HepG2 (cell line): ENCODE measurements at regions not wholly inside any gene's neighbourhood (a gene's known extent, or its start where the extent isn't known, plus 50 kb on each side); places are given as distances from the start of the nearest gene placed in this dataset.

Source experiments
- ATAC-seq: fragments of 200-7000 bp; cut with Tn5 transposase; 3 replicates; pipeline ENCODE4 v1.9.1; 2020; ENCODE audit warnings: mild to moderate bottlenecking, moderate library complexity
- BruUV-seq: library from RNA; stranded (reverse); fragments of 400-500 nt; replicated peaks from 2 replicates; lab custom pipeline; 2021; lab: Mats Ljungman, UMichigan
- CTCF ChIA-PET: fragments of 300-600 bp; formaldehyde crosslinking; extraction: SDS; loops from one replicate; lab custom pipeline; 2021; ENCODE audit warnings: low total read pairs, inconsistent platforms, low intra/inter-chr PET ratio; lab: Yijun Ruan, JAX
- POLR2A ChIA-PET: fragments of 350-600 bp; sonication (Branson Sonifier 250); formaldehyde crosslinking; loops from one replicate; lab custom pipeline; 2020; ENCODE audit warnings: antibody characterized with exemption, inconsistent platforms; lab: Yijun Ruan, JAX
- DNase-seq: peaks from one replicate; pipeline ENCODE4 v3.0.0-alpha.2; 2015; ENCODE audit warnings: low spot score
- FAIRE-seq: peaks from 3 replicates; lab custom pipeline; 2011; peaks lifted over from hg19 to GRCh38; lab: Jason Lieb, UNC
- H2AFZ ChIP-seq: one replicate; pipeline ENCODE4 v1.6.1; 2011; ENCODE audit warnings: low read length, inconsistent platforms
- H3K27ac ChIP-seq: fragments of 300-600 bp; 3 replicates; pipeline ENCODE4 v1.8.0; 2011; ENCODE audit warnings: mixed run types, mild to moderate bottlenecking, mixed read lengths, low read length, inconsistent platforms; ENCODE audit not compliant: insufficient read depth; ENCODE audit errors: extremely low read length
- H3K27me3 ChIP-seq, 2 experiments: fragments of 200-600 bp in 1 of 2; 2 replicates in 1 of 2; 3 replicates in 1 of 2; pipeline versions ENCODE4 v1.6.0 to v1.8.0; 2011; ENCODE audit warnings: low read length in 2 of 2, mild to moderate bottlenecking in 2 of 2, moderate library complexity in 2 of 2, inconsistent platforms in 1 of 2; ENCODE audit not compliant: insufficient read depth in 2 of 2, control insufficient read depth in 1 of 2
- H3K36me3 ChIP-seq, 2 experiments: fragments of 200-600 bp in 1 of 2; replicated peaks in 1 of 2; 2 replicates in 1 of 2; 3 replicates in 1 of 2; pipeline versions ENCODE4 v1.5.1 to v1.8.0; 2011; ENCODE audit warnings: low read length in 2 of 2, inconsistent platforms in 1 of 2; ENCODE audit not compliant: insufficient read depth in 2 of 2, control insufficient read depth in 1 of 2
- H3K4me1 ChIP-seq: 2 replicates; pipeline ENCODE4 v1.5.1; 2012; ENCODE audit warnings: low read length, inconsistent platforms; ENCODE audit not compliant: insufficient read depth
- H3K4me2 ChIP-seq: 2 replicates; pipeline ENCODE4 v1.6.0; 2011; ENCODE audit warnings: low read depth, low read length, inconsistent platforms
- H3K4me3 ChIP-seq, 3 experiments: fragments of 200-600 bp in 1 of 3; sonication (generic), shearing (Covaris generic) in 1 of 3; replicated peaks in 1 of 3; 2 replicates each; pipeline ENCODE4 v1.5.1; 2011 to 2016; ENCODE audit warnings: low read length in 3 of 3, inconsistent platforms in 2 of 3, low read depth in 2 of 3, mild to moderate bottlenecking in 2 of 3, control low read depth in 1 of 3, mixed read lengths in 1 of 3; ENCODE audit not compliant: insufficient read depth in 1 of 3
- H3K79me2 ChIP-seq: one replicate; pipeline ENCODE4 v1.6.1; 2011; ENCODE audit warnings: low read length, inconsistent platforms; ENCODE audit not compliant: insufficient read depth
- H3K9ac ChIP-seq: 2 replicates; pipeline ENCODE4 v1.6.0; 2011; ENCODE audit warnings: mild to moderate bottlenecking, low read depth, low read length, inconsistent platforms; ENCODE audit not compliant: insufficient read depth
- H3K9me3 ChIP-seq: 2 replicates; pipeline ENCODE4 v1.5.1; 2012; ENCODE audit warnings: mild to moderate bottlenecking, low read length
- H4K20me1 ChIP-seq: 2 replicates; pipeline ENCODE4 v1.6.0; 2011; ENCODE audit warnings: inconsistent platforms, mild to moderate bottlenecking, low read length, moderate library complexity; ENCODE audit not compliant: insufficient read depth
- EED ChIP-seq: sonication (generic); formaldehyde crosslinking; IDR thresholded peaks from 2 replicates; pipeline ENCODE4 v1.5.0; 2020; ENCODE audit warnings: mild to moderate bottlenecking, missing genetic modification reagents
- ELF3 ChIP-seq: IDR thresholded peaks from 2 replicates; pipeline ENCODE4 v1.6.1; 2016; ENCODE audit warnings: missing genetic modification reagents, missing compliant biosample characterization
- FLYWCH1 ChIP-seq: sonication (generic); formaldehyde crosslinking; IDR thresholded peaks from 2 replicates; pipeline ENCODE4 v1.8.1; 2023; ENCODE audit warnings: mild to moderate bottlenecking, missing genetic modification reagents
- MED13 ChIP-seq: sonication (generic); formaldehyde crosslinking; IDR thresholded peaks from 2 replicates; pipeline ENCODE4 v1.5.0; 2020; ENCODE audit warnings: missing genetic modification reagents
- TP53 ChIP-seq: sonication (generic); formaldehyde crosslinking; conservative IDR thresholded peaks from 2 replicates; pipeline ENCODE4 v1.4.0; 2020; ENCODE audit warnings: missing genetic modification reagents
- ZNF263 ChIP-seq: sonication (generic); formaldehyde crosslinking; IDR thresholded peaks from 2 replicates; pipeline ENCODE4 v1.4.0; 2020; ENCODE audit warnings: missing genetic modification reagents
- ZNF333 ChIP-seq: sonication (generic); formaldehyde crosslinking; IDR thresholded peaks from 2 replicates; pipeline ENCODE4 v1.4.0; 2020; ENCODE audit warnings: mild to moderate bottlenecking, missing genetic modification reagents, borderline replicate concordance
- ZNF503 ChIP-seq: sonication (generic); formaldehyde crosslinking; IDR thresholded peaks from 2 replicates; pipeline ENCODE4 v1.4.0; 2020; ENCODE audit warnings: missing genetic modification reagents
- ZSCAN9 ChIP-seq: IDR thresholded peaks from 2 replicates; pipeline ENCODE4 v1.6.1; 2016; ENCODE audit warnings: borderline replicate concordance
- WGBS: methylation state at CpG from one replicate; pipeline ENCODE4 v1.1.6; 2017; ENCODE audit warnings: low lambda C conversion rate; 5-methylcytosine and 5-hydroxymethylcytosine counted together
- in situ Hi-C: cut with HindIII; loops from 2 replicates; pipeline ENCODE4 v1.10.0; 2017; ENCODE audit warnings: low pct_unique_long_range_greater_than_20kb; ENCODE audit not compliant: extremely low pct_ligation_motif_present
- intact Hi-C: fragments of 100-400 bp; cut with micrococcal nuclease; formaldehyde crosslinking; loops from one replicate; pipeline ENCODE4 v1.10.0; 2022; ENCODE audit not compliant: unreplicated experiment
- TF ChIP-seq, protein P1 (sequence below): sonication (generic); formaldehyde crosslinking; IDR thresholded peaks from 2 replicates; pipeline ENCODE4 v1.4.0; 2020; ENCODE audit warnings: low read depth, mild to moderate bottlenecking, missing genetic modification reagents
- TF ChIP-seq, protein P2 (sequence below): IDR thresholded peaks from 2 replicates; pipeline ENCODE4 v1.6.1; 2016; ENCODE audit warnings: missing biosample characterization, missing genetic modification reagents, low read depth
- TF ChIP-seq, protein P3 (sequence below): sonication (generic); formaldehyde crosslinking; IDR thresholded peaks from 2 replicates; pipeline ENCODE4 v1.8.0; 2022; ENCODE audit warnings: mild to moderate bottlenecking, missing genetic modification reagents; ENCODE audit not compliant: insufficient replicate concordance
- TF ChIP-seq, protein P4 (sequence below): sonication (generic); formaldehyde crosslinking; IDR thresholded peaks from 2 replicates; pipeline ENCODE4 v1.4.0; 2020; ENCODE audit warnings: missing genetic modification reagents, mild to moderate bottlenecking, borderline replicate concordance

GRCh38 chr5:20241351-20241750 is 253.4 kb upstream of the CDH18 start:
- H3K4me1 ChIP-seq: no peaks in the 10 kb centered on the region
- WGBS: 7% methylated on average over 10 of the region's 10 CpGs
- TF ChIP-seq, protein P1, sequence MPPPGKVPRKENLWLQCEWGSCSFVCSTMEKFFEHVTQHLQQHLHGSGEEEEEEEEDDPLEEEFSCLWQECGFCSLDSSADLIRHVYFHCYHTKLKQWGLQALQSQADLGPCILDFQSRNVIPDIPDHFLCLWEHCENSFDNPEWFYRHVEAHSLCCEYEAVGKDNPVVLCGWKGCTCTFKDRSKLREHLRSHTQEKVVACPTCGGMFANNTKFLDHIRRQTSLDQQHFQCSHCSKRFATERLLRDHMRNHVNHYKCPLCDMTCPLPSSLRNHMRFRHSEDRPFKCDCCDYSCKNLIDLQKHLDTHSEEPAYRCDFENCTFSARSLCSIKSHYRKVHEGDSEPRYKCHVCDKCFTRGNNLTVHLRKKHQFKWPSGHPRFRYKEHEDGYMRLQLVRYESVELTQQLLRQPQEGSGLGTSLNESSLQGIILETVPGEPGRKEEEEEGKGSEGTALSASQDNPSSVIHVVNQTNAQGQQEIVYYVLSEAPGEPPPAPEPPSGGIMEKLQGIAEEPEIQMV (CRISPR knock-in tag): no peak
- TF ChIP-seq FLYWCH1 (CRISPR knock-in tag): no peak
- TF ChIP-seq ZNF263 (CRISPR knock-in tag): no peak
- TF ChIP-seq, protein P2, sequence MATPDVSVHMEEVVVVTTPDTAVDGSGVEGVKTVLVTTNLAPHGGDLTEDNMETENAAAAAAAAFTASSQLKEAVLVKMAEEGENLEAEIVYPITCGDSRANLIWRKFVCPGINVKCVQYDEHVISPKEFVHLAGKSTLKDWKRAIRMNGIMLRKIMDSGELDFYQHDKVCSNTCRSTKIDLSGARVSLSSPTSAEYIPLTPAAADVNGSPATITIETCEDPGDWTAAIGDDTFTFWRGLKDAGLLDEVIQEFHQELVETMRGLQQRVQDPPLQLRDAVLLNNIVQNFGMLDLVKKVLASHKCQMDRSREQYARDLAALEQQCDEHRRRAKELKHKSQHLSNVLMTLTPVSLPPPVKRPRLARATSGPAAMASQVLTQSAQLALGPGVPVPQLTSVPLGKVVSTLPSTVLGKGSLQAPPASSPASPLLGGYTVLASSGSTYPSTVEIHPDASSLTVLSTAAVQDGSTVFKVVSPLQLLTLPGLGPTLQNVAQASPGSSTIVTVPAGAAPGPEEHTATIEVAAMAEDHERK: no peak
- TF ChIP-seq, protein P3, sequence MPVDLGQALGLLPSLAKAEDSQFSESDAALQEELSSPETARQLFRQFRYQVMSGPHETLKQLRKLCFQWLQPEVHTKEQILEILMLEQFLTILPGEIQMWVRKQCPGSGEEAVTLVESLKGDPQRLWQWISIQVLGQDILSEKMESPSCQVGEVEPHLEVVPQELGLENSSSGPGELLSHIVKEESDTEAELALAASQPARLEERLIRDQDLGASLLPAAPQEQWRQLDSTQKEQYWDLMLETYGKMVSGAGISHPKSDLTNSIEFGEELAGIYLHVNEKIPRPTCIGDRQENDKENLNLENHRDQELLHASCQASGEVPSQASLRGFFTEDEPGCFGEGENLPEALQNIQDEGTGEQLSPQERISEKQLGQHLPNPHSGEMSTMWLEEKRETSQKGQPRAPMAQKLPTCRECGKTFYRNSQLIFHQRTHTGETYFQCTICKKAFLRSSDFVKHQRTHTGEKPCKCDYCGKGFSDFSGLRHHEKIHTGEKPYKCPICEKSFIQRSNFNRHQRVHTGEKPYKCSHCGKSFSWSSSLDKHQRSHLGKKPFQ: no peak
- TF ChIP-seq MED13: no peak
- TF ChIP-seq TP53 (CRISPR knock-in tag): no peak
- no peak for TF ChIP-seq ZSCAN9 (CRISPR knock-in tag)
- TF ChIP-seq ZNF333 (CRISPR knock-in tag): no peak
- TF ChIP-seq ELF3 (CRISPR knock-in tag): no peak
- no peak for TF ChIP-seq EED (CRISPR knock-in tag)
- TF ChIP-seq, protein P4, sequence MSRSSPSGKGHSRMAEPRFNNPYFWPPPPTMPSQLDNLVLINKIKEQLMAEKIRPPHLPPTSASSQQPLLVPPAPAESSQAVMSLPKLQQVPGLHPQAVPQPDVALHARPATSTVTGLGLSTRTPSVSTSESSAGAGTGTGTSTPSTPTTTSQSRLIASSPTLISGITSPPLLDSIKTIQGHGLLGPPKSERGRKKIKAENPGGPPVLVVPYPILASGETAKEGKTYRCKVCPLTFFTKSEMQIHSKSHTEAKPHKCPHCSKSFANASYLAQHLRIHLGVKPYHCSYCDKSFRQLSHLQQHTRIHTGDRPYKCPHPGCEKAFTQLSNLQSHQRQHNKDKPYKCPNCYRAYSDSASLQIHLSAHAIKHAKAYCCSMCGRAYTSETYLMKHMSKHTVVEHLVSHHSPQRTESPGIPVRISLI (CRISPR knock-in tag): no peak
- TF ChIP-seq ZNF503 (CRISPR knock-in tag): no peak
- DNase-seq: no peak
- no peaks in the 10 kb centered on the region for H4K20me1 ChIP-seq
- H3K27ac ChIP-seq: no peak overlapping the region
- ATAC-seq: no peak
- H3K9ac ChIP-seq: no peak overlapping the region
- in situ Hi-C loops (no loop called here), intact Hi-C loops (no loop called here)
- ChIA-PET POLR2A (no interaction called here), CTCF (no interaction called here)
- no TSS peak for BruUV-seq
- no peaks in the 10 kb centered on the region for H3K9me3 ChIP-seq
- H2AFZ ChIP-seq: no peak overlapping the region
- H3K27me3 ChIP-seq: no peaks in the 10 kb centered on the region
- FAIRE-seq: no peak
- H3K79me2 ChIP-seq: no peaks in the 10 kb centered on the region
- no peak overlapping the region for H3K4me3 ChIP-seq
- H3K4me2 ChIP-seq: no peak overlapping the region
- no peaks in the 10 kb centered on the region for H3K36me3 ChIP-seq
